ENCODE measurements at regions not wholly inside any gene's neighbourhood (a gene's known extent, or its start where the extent isn't known, plus 50 kb on each side); places are given as distances from the start of the nearest gene placed in this dataset.

DNA sequence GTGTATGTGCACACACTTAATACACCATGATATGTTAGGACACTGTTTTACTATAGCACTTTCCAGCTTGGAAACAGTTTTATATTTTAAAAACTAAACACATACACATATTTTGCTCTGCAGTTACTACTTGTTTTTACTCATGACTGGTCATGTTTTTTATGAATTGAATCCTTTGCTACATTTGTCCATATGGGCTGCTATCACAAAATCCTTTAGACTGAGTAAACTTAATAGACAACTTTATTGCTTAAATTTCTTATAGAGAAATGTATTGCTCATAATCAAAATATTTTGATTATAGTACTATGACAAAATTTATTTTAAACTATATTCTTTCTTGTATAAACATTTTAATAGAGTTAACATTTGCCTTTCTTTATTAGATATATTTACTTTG, 314.8 kb downstream of the RBM43 start:
- no peaks in the 10 kb centered on the region for H3F3A ChIP-seq (ENCODE audit: insufficient read depth, low read depth)

DNA sequence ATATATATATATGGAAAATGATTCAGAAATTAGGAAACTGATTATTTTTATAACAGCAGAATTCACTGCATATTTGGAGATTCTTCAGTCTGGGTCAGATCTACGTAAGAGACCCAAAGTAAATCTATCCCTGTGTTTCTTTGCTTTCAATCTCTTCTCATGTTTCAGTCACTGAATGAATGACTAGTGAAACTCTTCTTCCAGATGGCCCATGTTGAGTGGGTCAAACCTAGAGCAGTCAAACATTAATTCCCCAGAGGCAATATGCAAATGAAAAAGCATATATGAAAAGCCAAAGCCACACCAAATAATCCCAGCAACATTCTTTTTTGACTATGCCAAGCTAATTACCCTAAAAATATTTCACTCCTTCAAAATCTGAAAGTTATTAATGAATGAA, 317.3 kb downstream of the RBM43 start:
- no peak overlapping the region for H3K4me3 ChIP-seq
- no TSS peak for BruUV-seq (replicated peaks)
- CTCF ChIA-PET, result no interaction called here
- no peak overlapping the region for H2AFZ ChIP-seq
- H3K27ac ChIP-seq, result no peak overlapping the region
- DNase-seq, result no peak
- POLR2A ChIA-PET (ENCODE audit: unreplicated experiment), result no interaction called here
- no peaks in the 10 kb centered on the region for H3K27me3 ChIP-seq (ENCODE audit: insufficient read depth, low read depth)
- no peak for TF ChIP-seq EZH2 (IDR thresholded peaks at IDR 0.05; ENCODE audit: low read depth)
- TF ChIP-seq, protein P1, sequence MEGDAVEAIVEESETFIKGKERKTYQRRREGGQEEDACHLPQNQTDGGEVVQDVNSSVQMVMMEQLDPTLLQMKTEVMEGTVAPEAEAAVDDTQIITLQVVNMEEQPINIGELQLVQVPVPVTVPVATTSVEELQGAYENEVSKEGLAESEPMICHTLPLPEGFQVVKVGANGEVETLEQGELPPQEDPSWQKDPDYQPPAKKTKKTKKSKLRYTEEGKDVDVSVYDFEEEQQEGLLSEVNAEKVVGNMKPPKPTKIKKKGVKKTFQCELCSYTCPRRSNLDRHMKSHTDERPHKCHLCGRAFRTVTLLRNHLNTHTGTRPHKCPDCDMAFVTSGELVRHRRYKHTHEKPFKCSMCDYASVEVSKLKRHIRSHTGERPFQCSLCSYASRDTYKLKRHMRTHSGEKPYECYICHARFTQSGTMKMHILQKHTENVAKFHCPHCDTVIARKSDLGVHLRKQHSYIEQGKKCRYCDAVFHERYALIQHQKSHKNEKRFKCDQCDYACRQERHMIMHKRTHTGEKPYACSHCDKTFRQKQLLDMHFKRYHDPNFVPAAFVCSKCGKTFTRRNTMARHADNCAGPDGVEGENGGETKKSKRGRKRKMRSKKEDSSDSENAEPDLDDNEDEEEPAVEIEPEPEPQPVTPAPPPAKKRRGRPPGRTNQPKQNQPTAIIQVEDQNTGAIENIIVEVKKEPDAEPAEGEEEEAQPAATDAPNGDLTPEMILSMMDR (conservative IDR thresholded peaks at IDR 0.05), result no peak
- H3K4me1 ChIP-seq (replicated peaks; ENCODE audit: insufficient read depth), result no peaks in the 10 kb centered on the region
- no peaks in the 10 kb centered on the region for H3K36me3 ChIP-seq (ENCODE audit: low read depth)
- H3K9me3 ChIP-seq (ENCODE audit: insufficient read depth, low read depth), result no peaks in the 10 kb centered on the region
- no peaks in the 10 kb centered on the region for H3K9me2 ChIP-seq (ENCODE audit: insufficient read depth)
- H3K4me2 ChIP-seq, result no peak overlapping the region
- intact Hi-C loops (cut with micrococcal nuclease; ENCODE audit: unreplicated experiment), result no loop called here
- no peaks in the 10 kb centered on the region for H4K20me1 ChIP-seq (ENCODE audit: insufficient read depth)
- no peaks in the 10 kb centered on the region for H3F3A ChIP-seq (ENCODE audit: insufficient read depth, low read depth)
- no peaks in the 10 kb centered on the region for H3K79me2 ChIP-seq (ENCODE audit: low read depth)

More for the DNA sequence above, 314.8 kb downstream of the RBM43 start:
- Histone ChIP-seq H3K79me2 (ENCODE audit: low read depth) (no peaks in the 10 kb centered on the region), H3K4me1 (replicated peaks; ENCODE audit: insufficient read depth) (no peaks in the 10 kb centered on the region), H3K27ac (no peak overlapping the region), H3K4me3 (no peak overlapping the region), H3K36me3 (ENCODE audit: low read depth) (no peaks in the 10 kb centered on the region), H2AFZ (no peak overlapping the region), H3K9me3 (ENCODE audit: insufficient read depth, low read depth) (no peaks in the 10 kb centered on the region), H3K9me2 (ENCODE audit: insufficient read depth) (no peaks in the 10 kb centered on the region), H3K27me3 (ENCODE audit: insufficient read depth, low read depth) (no peaks in the 10 kb centered on the region), H4K20me1 (ENCODE audit: insufficient read depth) (no peaks in the 10 kb centered on the region), H3K4me2 (no peak overlapping the region)
- no peak for TF ChIP-seq EZH2 (IDR thresholded peaks at IDR 0.05; ENCODE audit: low read depth)
- TF ChIP-seq, protein P1 (conservative IDR thresholded peaks at IDR 0.05), result no peak
- DNase-seq, result no peak
- ChIA-PET CTCF (interaction anchor here (0.7 kb wide), 1 partner anchor 285 kb away, joined by 5 read pairs; no protein-coding TSS in a partner anchor), POLR2A (ENCODE audit: unreplicated experiment) (no interaction called here)
- no TSS peak for BruUV-seq (replicated peaks)
- intact Hi-C loops (cut with micrococcal nuclease; ENCODE audit: unreplicated experiment), result no loop called here

DNA sequence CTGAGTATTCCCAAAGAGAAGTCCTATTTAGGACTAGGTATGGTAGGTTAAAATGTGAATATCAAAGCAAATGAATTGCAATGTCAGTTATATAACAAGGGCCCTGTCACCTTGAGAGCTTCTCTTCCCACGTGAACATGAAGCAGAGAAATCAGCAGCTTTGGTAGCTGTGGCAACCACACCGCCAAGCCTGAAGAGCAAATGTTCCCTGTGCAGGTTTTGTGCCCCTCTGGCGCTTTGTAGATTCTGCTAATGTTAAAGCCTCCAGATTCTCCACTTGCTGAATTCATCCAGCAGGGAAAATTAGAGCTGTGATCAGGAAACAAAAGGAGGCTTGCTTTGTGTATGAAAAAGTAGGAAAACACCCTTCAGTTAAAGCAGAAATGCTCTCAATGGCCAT, 322.6 kb downstream of the RBM43 start:
- H3K9me3 ChIP-seq (ENCODE audit: insufficient read depth, low read depth), result no peaks in the 10 kb centered on the region
- DNase-seq, result no peak
- no peaks in the 10 kb centered on the region for H3K36me3 ChIP-seq (ENCODE audit: low read depth)
- ChIA-PET POLR2A (ENCODE audit: unreplicated experiment) (no interaction called here), CTCF (no interaction called here)
- H3K27ac ChIP-seq, result no peak overlapping the region
- no peak for TF ChIP-seq EZH2 (IDR thresholded peaks at IDR 0.05; ENCODE audit: low read depth)
- TF ChIP-seq, protein P1 (conservative IDR thresholded peaks at IDR 0.05), result no peak
- no TSS peak for BruUV-seq (replicated peaks)
- H3F3A ChIP-seq (ENCODE audit: insufficient read depth, low read depth), result no peaks in the 10 kb centered on the region
- H3K4me1 ChIP-seq (replicated peaks; ENCODE audit: insufficient read depth), result no peaks in the 10 kb centered on the region
- no peaks in the 10 kb centered on the region for H3K9me2 ChIP-seq (ENCODE audit: insufficient read depth)
- intact Hi-C loops (cut with micrococcal nuclease; ENCODE audit: unreplicated experiment), result no loop called here
- no peak overlapping the region for H3K4me3 ChIP-seq
- no peaks in the 10 kb centered on the region for H3K27me3 ChIP-seq (ENCODE audit: insufficient read depth, low read depth)
- no peaks in the 10 kb centered on the region for H3K79me2 ChIP-seq (ENCODE audit: low read depth)
- no peak overlapping the region for H3K4me2 ChIP-seq
- H4K20me1 ChIP-seq (ENCODE audit: insufficient read depth), result no peaks in the 10 kb centered on the region
- no peak overlapping the region for H2AFZ ChIP-seq

Measured in PC-9 (cell line).